ENCODE measurements at regions not wholly inside any gene's neighbourhood (a gene's known extent, or its start where the extent isn't known, plus 50 kb on each side); places are given as distances from the start of the nearest gene placed in this dataset.

- no peak for TF ChIP-seq CTCF (tag by site-specific recombination; IDR thresholded peaks at IDR 0.05)
- TF ChIP-seq ZBTB26 (tag by site-specific recombination; optimal IDR thresholded peaks at IDR 0.05) = no peak
- TF ChIP-seq PATZ1 (tag by site-specific recombination; IDR thresholded peaks at IDR 0.05) = no peak
- no peak for TF ChIP-seq ZNF239 (tag by site-specific recombination; IDR thresholded peaks at IDR 0.05)
- TF ChIP-seq ZBTB7A (tag by site-specific recombination; IDR thresholded peaks at IDR 0.05; ENCODE audit: low read depth) = no peak
These were observed 123.3 kb upstream of the B3GAT2 start for GRCh38 chr6:71080133-71080532.

Measured in HEK293 (cell line).